GM23338 (cell line): ENCODE measurements at regions not wholly inside any gene's neighbourhood (a gene's known extent, or its start where the extent isn't known, plus 50 kb on each side); places are given as distances from the start of the nearest gene placed in this dataset.

ENCODE experiments used
- ATAC-seq: fragments of 200-7000 bp; cut with Tn5 transposase; 3 replicates; pipeline ENCODE4 v1.9.1; 2020
- DNase-seq: peaks from one replicate; pipeline ENCODE4 v3.0.0-alpha.2; 2015; ENCODE audit warnings: low spot score
- H2AFZ ChIP-seq: fragments of 200-600 bp; sonication (generic); 2 replicates; pipeline ENCODE4 v1.8.0; 2016; ENCODE audit warnings: antibody characterized with exemption, mild to moderate bottlenecking, moderate library complexity
- H3F3A ChIP-seq: fragments of 200-600 bp; sonication (generic); replicated peaks from 2 replicates; pipeline ENCODE4 v1.8.0; 2017; ENCODE audit warnings: antibody characterized with exemption, mixed run types, low read depth
- H3K27ac ChIP-seq: fragments of 200-600 bp; sonication (generic); 2 replicates; pipeline ENCODE4 v1.6.1; 2016; ENCODE audit warnings: low read depth
- H3K27me3 ChIP-seq: fragments of 200-600 bp; sonication (generic); 2 replicates; pipeline ENCODE4 v1.8.0; 2016; ENCODE audit warnings: mild to moderate bottlenecking, mixed run types, moderate library complexity; ENCODE audit not compliant: insufficient read depth
- H3K36me3 ChIP-seq: fragments of 200-600 bp; sonication (generic); 2 replicates; pipeline ENCODE4 v1.8.0; 2016; ENCODE audit warnings: mild to moderate bottlenecking; ENCODE audit not compliant: insufficient read depth
- H3K4me1 ChIP-seq: fragments of 200-600 bp; sonication (generic); 2 replicates; pipeline ENCODE4 v1.8.0; 2016; ENCODE audit warnings: mild to moderate bottlenecking, moderate library complexity; ENCODE audit not compliant: insufficient read depth
- H3K4me2 ChIP-seq: fragments of 200-600 bp; sonication (generic); 2 replicates; pipeline ENCODE4 v1.7.1; 2017; ENCODE audit warnings: mixed run types
- H3K4me3 ChIP-seq: fragments of 200-600 bp; sonication (generic); 2 replicates; pipeline ENCODE4 v1.6.1; 2016; ENCODE audit warnings: mixed run types
- H3K79me2 ChIP-seq: fragments of 200-600 bp; sonication (generic); replicated peaks from 2 replicates; pipeline ENCODE4 v1.8.0; 2017; ENCODE audit warnings: mild to moderate bottlenecking; ENCODE audit not compliant: insufficient read depth
- H3K9me2 ChIP-seq: fragments of 200-600 bp; sonication (generic); 2 replicates; pipeline ENCODE4 v1.8.0; 2017; ENCODE audit not compliant: insufficient read depth
- H4K20me1 ChIP-seq: fragments of 200-600 bp; sonication (generic); replicated peaks from 2 replicates; pipeline ENCODE4 v1.8.0; 2017; ENCODE audit warnings: mild to moderate bottlenecking; ENCODE audit not compliant: insufficient read depth
- H3K27ac Mint-ChIP-seq: 2 replicates; pipeline ENCODE4 v1.8.0; 2020; ENCODE audit warnings: inconsistent platforms, mild to moderate bottlenecking, moderate library complexity, mixed read lengths
- H3K27me3 Mint-ChIP-seq: 3 replicates; pipeline ENCODE4 v1.8.0; 2022; ENCODE audit warnings: low read depth, mild to moderate bottlenecking, moderate library complexity, mixed read lengths, inconsistent platforms; ENCODE audit not compliant: insufficient read depth, poor library complexity
- H3K36me3 Mint-ChIP-seq: 3 replicates; pipeline ENCODE4 v1.8.0; 2021; ENCODE audit warnings: low read depth, mild to moderate bottlenecking, inconsistent platforms, moderate library complexity, mixed read lengths
- H3K4me1 Mint-ChIP-seq: 3 replicates; pipeline ENCODE4 v1.8.0; 2020; ENCODE audit warnings: mild to moderate bottlenecking, inconsistent platforms, mixed read lengths
- H3K4me3 Mint-ChIP-seq: 3 replicates; pipeline ENCODE4 v1.8.0; 2021; ENCODE audit warnings: moderate library complexity, mild to moderate bottlenecking, inconsistent platforms, mixed read lengths
- H3K9me3 Mint-ChIP-seq: 3 replicates; pipeline ENCODE4 v1.8.0; 2020; ENCODE audit warnings: moderate library complexity, mild to moderate bottlenecking, inconsistent platforms, mixed read lengths
- CREB1 ChIP-seq: fragments of 250-450 bp; sonication (Bioruptor Pico); IDR thresholded peaks from 2 replicates; pipeline ENCODE4 v1.5.0; 2020; ENCODE audit warnings: low read depth, mild to moderate bottlenecking, moderate library complexity
- EZH2 ChIP-seq: fragments of 200-600 bp; sonication (generic); IDR thresholded peaks from one replicate; pipeline ENCODE4 v1.8.0; 2017; ENCODE audit warnings: antibody characterized with exemption, mild to moderate bottlenecking, low read depth; ENCODE audit not compliant: unreplicated experiment
- EZH2phosphoT487 ChIP-seq: fragments of 200-600 bp; sonication (generic); IDR thresholded peaks from one replicate; pipeline ENCODE4 v1.8.1; 2018; ENCODE audit warnings: antibody characterized with exemption; ENCODE audit not compliant: unreplicated experiment
- JUNB ChIP-seq: IDR thresholded peaks from one replicate; pipeline ENCODE4 v1.6.1; 2016; ENCODE audit warnings: antibody characterized with exemption; ENCODE audit not compliant: unreplicated experiment
- NANOG ChIP-seq: IDR thresholded peaks from 2 replicates; pipeline ENCODE4 v1.6.1; 2016; ENCODE audit warnings: antibody characterized with exemption, borderline replicate concordance
- STAT1 ChIP-seq: IDR thresholded peaks from one replicate; pipeline ENCODE4 v1.6.1; 2016; ENCODE audit warnings: antibody characterized with exemption; ENCODE audit not compliant: unreplicated experiment
- ZNF114 ChIP-seq: fragments of 250-450 bp; sonication (Bioruptor Pico); IDR thresholded peaks from 2 replicates; pipeline ENCODE4 v1.5.0; 2020; ENCODE audit warnings: mild to moderate bottlenecking, moderate library complexity
- ZNF331 ChIP-seq: fragments of 250-450 bp; sonication (Bioruptor Pico); IDR thresholded peaks from 2 replicates; pipeline ENCODE4 v1.5.0; 2020; ENCODE audit warnings: low read depth, mild to moderate bottlenecking, moderate library complexity
- TF ChIP-seq, protein P1 (sequence below): IDR thresholded peaks from 2 replicates; pipeline ENCODE4 v1.6.1; 2016; ENCODE audit warnings: antibody characterized with exemption
- TF ChIP-seq, protein P2 (sequence below), 2 experiments: fragments of 200-600 bp in 1 of 2; sonication (generic) in 1 of 2; conservative IDR thresholded peaks; 2 replicates each; pipeline versions ENCODE4 v1.5.1 to v1.6.1; 2016 to 2017; ENCODE audit warnings: antibody characterized with exemption in 2 of 2, low read depth in 2 of 2, mild to moderate bottlenecking in 2 of 2, moderate library complexity in 1 of 2

DNA sequence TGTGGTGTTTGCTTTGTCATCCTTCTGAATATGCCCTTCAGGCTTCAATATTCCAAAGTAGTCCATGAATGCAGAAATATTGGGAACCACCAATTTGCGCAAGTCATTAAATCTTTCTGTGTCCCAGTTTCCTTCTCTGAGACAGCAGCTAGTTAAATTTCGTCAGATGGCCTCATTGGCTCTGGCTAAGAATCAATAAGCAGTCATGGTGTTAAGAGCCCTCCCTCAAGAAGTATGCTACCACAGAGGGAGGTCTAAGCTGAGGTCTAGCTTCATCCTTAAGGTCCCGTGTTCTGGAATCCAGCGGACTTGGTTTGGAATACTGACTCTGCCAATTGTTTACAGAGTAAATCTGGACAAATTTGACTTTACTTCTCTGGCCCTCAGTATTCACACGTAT, 59.1 kb upstream of the C5orf58 start (continued):
- no peak for TF ChIP-seq ZNF331 (CRISPR knock-in tag)
- TF ChIP-seq, protein P1, sequence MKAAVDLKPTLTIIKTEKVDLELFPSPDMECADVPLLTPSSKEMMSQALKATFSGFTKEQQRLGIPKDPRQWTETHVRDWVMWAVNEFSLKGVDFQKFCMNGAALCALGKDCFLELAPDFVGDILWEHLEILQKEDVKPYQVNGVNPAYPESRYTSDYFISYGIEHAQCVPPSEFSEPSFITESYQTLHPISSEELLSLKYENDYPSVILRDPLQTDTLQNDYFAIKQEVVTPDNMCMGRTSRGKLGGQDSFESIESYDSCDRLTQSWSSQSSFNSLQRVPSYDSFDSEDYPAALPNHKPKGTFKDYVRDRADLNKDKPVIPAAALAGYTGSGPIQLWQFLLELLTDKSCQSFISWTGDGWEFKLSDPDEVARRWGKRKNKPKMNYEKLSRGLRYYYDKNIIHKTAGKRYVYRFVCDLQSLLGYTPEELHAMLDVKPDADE, result no peak
- no peak for TF ChIP-seq CREB1
- TF ChIP-seq EZH2phosphoT487, result no peak
- TF ChIP-seq, protein P2, sequence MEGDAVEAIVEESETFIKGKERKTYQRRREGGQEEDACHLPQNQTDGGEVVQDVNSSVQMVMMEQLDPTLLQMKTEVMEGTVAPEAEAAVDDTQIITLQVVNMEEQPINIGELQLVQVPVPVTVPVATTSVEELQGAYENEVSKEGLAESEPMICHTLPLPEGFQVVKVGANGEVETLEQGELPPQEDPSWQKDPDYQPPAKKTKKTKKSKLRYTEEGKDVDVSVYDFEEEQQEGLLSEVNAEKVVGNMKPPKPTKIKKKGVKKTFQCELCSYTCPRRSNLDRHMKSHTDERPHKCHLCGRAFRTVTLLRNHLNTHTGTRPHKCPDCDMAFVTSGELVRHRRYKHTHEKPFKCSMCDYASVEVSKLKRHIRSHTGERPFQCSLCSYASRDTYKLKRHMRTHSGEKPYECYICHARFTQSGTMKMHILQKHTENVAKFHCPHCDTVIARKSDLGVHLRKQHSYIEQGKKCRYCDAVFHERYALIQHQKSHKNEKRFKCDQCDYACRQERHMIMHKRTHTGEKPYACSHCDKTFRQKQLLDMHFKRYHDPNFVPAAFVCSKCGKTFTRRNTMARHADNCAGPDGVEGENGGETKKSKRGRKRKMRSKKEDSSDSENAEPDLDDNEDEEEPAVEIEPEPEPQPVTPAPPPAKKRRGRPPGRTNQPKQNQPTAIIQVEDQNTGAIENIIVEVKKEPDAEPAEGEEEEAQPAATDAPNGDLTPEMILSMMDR (conservative IDR thresholded peaks at IDR 0.05; ENCODE audit: low read depth in 2 of 2), result no peak
- TF ChIP-seq ZNF114 (CRISPR knock-in tag), result no peak

DNA sequence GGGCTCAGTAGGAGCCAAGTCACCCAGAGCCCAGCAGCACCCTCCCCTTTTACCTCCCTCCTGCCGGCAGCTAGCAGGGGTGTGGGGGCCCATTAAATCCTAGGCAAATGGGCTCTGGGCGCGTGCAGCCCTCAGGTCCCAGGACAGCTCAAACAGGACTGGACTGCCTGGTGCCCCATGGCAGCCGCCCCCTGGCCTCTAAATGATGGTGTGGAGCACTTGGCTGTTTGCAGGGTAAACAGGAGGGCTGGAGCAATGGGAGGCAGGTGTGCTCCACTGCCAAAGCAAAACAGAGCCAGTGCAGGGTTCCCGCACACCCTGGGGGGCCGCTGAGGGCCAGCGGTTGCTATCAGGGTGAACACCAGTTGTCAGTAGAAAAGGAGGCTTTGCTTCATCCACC, 55.9 kb upstream of the C5orf58 start:
- H3K4me2 ChIP-seq, result no peak overlapping the region
- H3K27me3 ChIP-seq, result no peaks in the 10 kb centered on the region
- Mint-ChIP-seq H3K27me3 (peaks cover 2% of the 10 kb centered on the region), H3K4me1 (no peaks in the 10 kb centered on the region), H3K36me3 (no peaks in the 10 kb centered on the region), H3K27ac (no peak overlapping the region), H3K4me3 (no peak overlapping the region), H3K9me3 (no peaks in the 10 kb centered on the region)
- H3K36me3 ChIP-seq, result no peaks in the 10 kb centered on the region
- no peaks in the 10 kb centered on the region for H3K9me2 ChIP-seq
- H3F3A ChIP-seq, result no peaks in the 10 kb centered on the region
- no peaks in the 10 kb centered on the region for H3K4me1 ChIP-seq
- DNase-seq (no peak), ATAC-seq (no peak)
- H4K20me1 ChIP-seq, result no peaks in the 10 kb centered on the region
- no peak overlapping the region for H2AFZ ChIP-seq
- no peaks in the 10 kb centered on the region for H3K79me2 ChIP-seq
- no peak overlapping the region for H3K4me3 ChIP-seq
- H3K27ac ChIP-seq, result no peak overlapping the region
- TF ChIP-seq, protein P1, result no peak
- no peak for TF ChIP-seq STAT1
- TF ChIP-seq, protein P2 (conservative IDR thresholded peaks at IDR 0.05; ENCODE audit: low read depth in 2 of 2), result no peak
- no peak for TF ChIP-seq ZNF114 (CRISPR knock-in tag)
- no peak for TF ChIP-seq JUNB
- TF ChIP-seq ZNF331 (CRISPR knock-in tag), result no peak
- TF ChIP-seq EZH2, result no peak
- TF ChIP-seq EZH2phosphoT487, result no peak
- TF ChIP-seq NANOG, result no peak
- no peak for TF ChIP-seq CREB1
